Right ventricle myocardium inferior (tissue), 1 donor: ENCODE measurements at regions not wholly inside any gene's neighbourhood (a gene's known extent, or its start where the extent isn't known, plus 50 kb on each side); places are given as distances from the start of the nearest gene placed in this dataset.
"Not testable (repeated sequence)": the region's sequence is repeated elsewhere in the genome, so short reads cannot be mapped to it uniquely, and the experiment has no call there.

Source experiments
- ATAC-seq: fragments of 200-7000 bp; cut with Tn5 transposase; one replicate; pipeline ENCODE4 v1.9.1; 2020; ENCODE audit warnings: mild to moderate bottlenecking, moderate library complexity
- DNase-seq: peaks from one replicate; pipeline ENCODE4 v3.0.0; 2021; ENCODE audit errors: missing footprints
- intact Hi-C: fragments of 100-400 bp; cut with DNase I; formaldehyde crosslinking; loops from one replicate; pipeline ENCODE4 v1.11.0; 2022
- donor health status: DM: no; HTN: yes; CAD: no; lungs with severe emphysema.

GRCh38 chr7:81459485-81459884 is 310.4 kb downstream of the HGF start:
- ATAC-seq (no peak), DNase-seq (no peak)
- intact Hi-C loops: no loop called here

DNA sequence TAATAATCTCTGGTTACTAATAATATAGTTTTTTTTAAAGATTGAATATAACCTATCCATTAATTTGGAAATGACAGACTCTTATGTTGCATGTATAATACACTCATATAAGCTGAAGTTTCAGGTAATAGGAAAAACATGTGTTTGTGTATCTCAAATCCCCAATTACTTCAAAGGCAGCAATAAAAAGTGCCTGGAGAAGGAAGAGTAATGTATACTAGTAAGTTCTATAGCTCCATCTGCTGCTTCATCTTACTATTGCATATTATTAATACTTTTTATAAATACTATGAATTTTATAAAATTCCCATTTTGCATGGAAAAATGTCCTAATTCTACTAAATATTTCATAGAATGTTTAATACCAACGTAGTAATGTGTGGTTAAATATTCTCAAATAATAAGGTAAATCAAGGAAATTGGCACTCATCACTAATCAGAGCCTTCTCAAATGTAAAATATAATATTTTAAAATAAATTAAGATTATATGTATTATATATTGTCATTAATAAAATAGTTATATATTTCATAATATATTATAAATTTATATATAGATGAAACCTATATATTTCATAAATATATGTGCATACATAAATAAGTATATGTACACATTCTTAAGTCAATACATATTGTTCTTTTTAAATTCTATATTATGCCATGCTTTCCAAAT is 311.9 kb downstream of the HGF start:
- ATAC-seq (no peak), DNase-seq (no peak)
- intact Hi-C loops: no loop called here

DNA sequence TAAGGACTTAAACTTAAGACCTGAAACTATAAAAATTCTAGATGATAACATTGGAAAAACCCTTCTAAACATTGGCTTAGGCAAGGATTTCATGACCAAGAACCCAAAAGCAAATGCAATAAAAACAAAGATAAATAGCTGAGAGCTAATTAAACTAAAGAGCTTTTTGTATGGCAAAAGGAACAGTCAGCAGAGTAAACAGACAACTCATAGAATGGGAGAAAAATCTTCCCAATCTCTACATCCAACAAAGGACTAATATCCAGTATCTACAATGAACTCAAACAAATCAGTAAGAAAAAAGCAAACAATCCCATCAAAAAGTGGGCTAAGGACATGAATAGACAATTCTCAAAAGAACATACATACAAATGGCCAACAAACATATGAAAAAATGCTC is 316.1 kb downstream of the HGF start:
- intact Hi-C loops, DNase-seq, ATAC-seq: not testable (repeated sequence)

DNA sequence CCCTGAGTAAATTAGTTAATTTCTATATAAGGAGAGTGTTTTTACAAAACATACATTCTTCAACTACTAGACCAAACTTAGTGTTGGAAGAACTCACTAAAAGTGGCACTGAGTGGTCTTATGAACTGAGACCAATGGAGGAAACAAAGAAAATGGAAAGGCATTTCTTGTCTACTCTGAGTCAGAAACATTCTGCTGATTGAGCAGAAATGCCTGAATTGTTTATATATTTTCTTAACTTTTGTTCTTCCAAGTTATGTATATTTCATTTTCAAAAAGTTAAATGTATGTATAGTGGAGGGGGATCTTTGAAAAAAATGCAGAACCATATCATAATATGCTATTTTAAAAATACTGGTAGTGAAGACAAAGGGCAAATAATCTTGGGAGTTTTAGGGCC is 320.7 kb downstream of the HGF start:
- ATAC-seq (no peak), DNase-seq (no peak)
- intact Hi-C loops: loop anchor here (5.0 kb wide), 1 partner anchor 532 kb away; the partner anchor contains the start of gene SEMA3C

GRCh38 chr7:81447351-81447952 is 322.4 kb downstream of the HGF start:
- intact Hi-C loops: loop anchor here (5.0 kb wide), 1 partner anchor 530 kb away; the partner anchor contains the start of gene SEMA3C
- DNase-seq (no peak), ATAC-seq (no peak)

GRCh38 chr7:81446212-81446611 is 323.6 kb downstream of the HGF start:
- no peak for ATAC-seq
- intact Hi-C loops: loop anchor here (5.0 kb wide), 1 partner anchor 529 kb away; the partner anchor contains the start of gene SEMA3C
- no peak for DNase-seq

DNA sequence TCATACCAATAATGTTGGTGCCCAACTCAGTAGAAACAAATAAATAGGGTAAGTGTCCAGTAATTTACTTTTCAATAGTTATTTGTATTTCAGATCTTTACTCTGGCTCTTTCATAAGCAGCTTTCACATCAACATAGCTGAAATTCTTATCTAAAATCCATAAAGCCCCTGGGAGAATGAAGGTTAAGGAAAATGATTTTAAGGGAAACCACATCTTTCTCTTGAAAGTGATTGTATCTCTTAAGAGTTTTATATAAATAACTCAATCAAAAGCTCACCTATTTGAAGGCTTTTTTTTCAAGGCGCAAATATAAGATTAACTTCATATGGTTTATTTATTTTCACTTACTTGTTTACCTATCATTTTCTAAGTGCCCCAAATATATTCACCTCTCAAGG is 324.4 kb downstream of the HGF start:
- ATAC-seq (no peak), DNase-seq (no peak)
- intact Hi-C loops: loop anchor here (5.0 kb wide), 1 partner anchor 528 kb away; the partner anchor contains the start of gene SEMA3C

DNA sequence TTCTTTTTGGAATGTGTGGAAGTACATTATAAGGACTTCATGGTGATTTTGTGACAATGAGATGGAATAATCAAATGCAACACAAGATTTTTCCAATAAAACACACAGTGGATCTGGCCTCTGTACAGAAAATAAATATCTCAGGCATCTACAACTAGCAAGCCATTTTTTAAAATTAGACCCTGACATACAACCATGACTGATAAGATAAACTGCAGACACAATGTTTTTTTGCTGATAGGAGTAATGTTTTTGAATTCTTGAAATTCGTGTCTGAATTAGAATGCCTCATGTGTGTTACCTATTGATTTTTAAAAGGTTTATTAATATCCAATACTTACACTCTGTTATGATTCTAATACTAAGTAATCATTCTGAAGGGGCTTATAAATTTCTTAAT is 328.1 kb downstream of the HGF start:
- no peak for ATAC-seq
- intact Hi-C loops: no loop called here
- DNase-seq: no peak

DNA sequence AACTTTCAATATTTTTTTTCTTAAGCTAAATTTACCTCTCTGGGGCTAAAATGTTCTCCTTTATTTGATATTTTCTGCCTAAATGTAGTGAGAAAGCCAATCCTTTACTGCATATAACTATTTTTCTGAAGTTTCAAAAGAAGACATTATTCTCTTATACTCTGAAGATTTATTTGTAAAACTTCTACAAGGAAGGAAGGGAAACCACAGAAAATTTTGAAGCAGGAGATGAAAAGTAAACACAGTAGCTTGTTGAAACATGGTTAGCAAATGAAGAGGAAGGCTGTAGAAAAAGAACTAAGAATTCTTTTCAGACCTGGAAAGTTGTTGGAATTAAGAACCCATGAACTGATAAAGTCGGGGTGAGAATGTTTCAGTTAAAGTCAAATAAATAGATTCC is 330.3 kb downstream of the HGF start:
- no peak for DNase-seq
- ATAC-seq: no peak
- intact Hi-C loops: no loop called here

DNA sequence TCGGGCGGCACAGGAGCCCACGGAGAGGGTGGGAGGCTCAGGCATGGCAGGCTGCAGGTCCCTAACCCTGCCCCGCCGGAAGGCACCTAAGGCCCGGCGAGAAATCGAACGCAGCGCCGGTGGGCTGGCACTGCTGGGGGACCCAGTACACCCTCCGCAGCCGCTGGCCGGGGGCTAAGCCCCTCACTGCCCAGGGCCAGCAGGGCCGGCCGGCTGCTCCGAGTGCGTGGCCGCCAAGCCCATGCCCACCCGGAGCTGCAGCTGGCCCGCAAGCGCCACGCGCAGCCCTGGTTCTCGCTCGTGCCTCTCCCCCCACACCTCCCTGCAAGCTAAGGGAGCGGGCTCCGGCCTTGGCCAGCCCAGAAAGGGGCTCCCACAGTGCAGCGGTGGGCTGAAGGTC is 332.7 kb downstream of the HGF start:
- DNase-seq, ATAC-seq, intact Hi-C loops: not testable (repeated sequence)

GRCh38 chr7:81433692-81434331 is 336.0 kb downstream of the HGF start:
- ATAC-seq: no peak
- DNase-seq: no peak
- intact Hi-C loops: no loop called here

DNA sequence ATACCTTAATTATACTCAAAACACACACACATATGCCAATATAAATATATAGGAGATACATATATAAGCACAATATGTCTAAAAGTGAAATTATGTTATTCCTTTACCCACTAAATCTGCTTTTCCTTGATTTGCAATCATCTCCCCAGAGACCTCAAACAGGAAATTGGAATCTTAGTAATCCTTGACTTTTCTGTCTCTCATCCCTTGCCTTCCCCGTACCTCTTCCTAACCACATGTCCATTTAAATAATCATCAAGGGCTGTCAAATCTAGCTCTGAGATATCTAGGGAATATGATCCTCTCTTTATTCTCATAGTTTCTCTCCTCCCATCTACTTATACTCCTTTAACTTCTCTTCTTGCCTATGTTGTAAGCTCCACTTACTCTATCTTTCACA is 336.6 kb downstream of the HGF start:
- ATAC-seq: no peak
- intact Hi-C loops: no loop called here
- no peak for DNase-seq

GRCh38 chr7:81430761-81431160 is 339.1 kb downstream of the HGF start:
- ATAC-seq (no peak), DNase-seq (no peak)
- intact Hi-C loops: no loop called here

GRCh38 chr7:81430150-81430549 is 339.7 kb downstream of the HGF start:
- ATAC-seq (no peak), DNase-seq (no peak)
- intact Hi-C loops: no loop called here

GRCh38 chr7:81427461-81427860 is 342.4 kb downstream of the HGF start:
- intact Hi-C loops: no loop called here
- ATAC-seq: no peak
- DNase-seq: no peak

- intact Hi-C loops: no loop called here
- DNase-seq (no peak), ATAC-seq (no peak)
Observed at GRCh38 chr7:81420526-81421226, 349.2 kb downstream of the HGF start.

DNA sequence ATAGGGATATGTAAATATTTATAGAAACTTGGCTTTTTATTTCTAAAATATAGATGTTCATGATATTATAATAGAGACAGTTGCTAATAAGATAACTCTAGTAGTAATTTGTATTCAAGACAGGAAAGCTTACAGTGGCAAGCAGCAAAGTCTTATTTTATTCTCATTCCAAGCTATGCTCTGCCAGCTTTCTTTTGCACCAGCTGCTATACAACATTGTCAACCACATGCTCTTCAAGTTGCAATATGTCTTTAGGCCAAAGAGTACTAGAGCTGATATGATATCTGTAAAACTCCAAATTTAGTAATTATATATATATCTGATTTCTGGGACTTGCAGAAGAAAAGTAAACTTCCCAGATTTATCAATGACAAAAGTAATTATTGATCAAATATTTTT is 350.1 kb downstream of the HGF start:
- intact Hi-C loops: no loop called here
- no peak for DNase-seq
- ATAC-seq: no peak

DNA sequence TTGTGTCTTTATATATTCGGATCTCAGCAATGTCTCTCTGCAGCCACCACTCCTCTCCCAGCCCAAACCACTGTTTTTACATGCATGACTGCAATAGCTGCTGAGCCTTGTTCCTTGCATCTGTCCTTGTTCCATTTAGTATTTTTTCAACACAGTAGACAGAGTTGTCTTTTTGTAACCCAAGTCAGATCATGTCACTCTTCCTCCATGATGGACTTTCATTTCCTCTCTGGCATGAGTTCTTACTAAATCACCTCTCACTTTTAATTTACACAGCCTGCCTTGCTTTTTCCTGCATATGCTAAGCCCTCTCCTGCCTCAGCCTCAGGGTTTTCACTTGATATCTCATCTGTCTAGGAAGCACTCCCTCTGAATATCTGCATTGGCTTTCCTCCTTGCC is 353.2 kb downstream of the HGF start:
- ATAC-seq (no peak), DNase-seq (no peak)
- intact Hi-C loops: no loop called here

GRCh38 chr7:81415181-81415580 is 354.7 kb downstream of the HGF start:
- intact Hi-C loops: no loop called here
- ATAC-seq (no peak), DNase-seq (no peak)

- ATAC-seq: no peak
- DNase-seq: no peak
- intact Hi-C loops: no loop called here
Observed at GRCh38 chr7:81414411-81414810, 355.4 kb downstream of the HGF start.
